HG03457 (cell line): ENCODE measurements at regions not wholly inside any gene's neighbourhood (a gene's known extent, or its start where the extent isn't known, plus 50 kb on each side); places are given as distances from the start of the nearest gene placed in this dataset.
"Not testable (repeated sequence)": the region's sequence is repeated elsewhere in the genome, so short reads cannot be mapped to it uniquely, and the experiment has no call there.

Source experiments
- ATAC-seq: cut with Tn5 transposase; IDR thresholded peaks from one replicate; pipeline ENCODE4 v1.9.1; 2021; ENCODE audit warnings: moderate number of reproducible peaks; ENCODE audit not compliant: unreplicated experiment

GRCh38 chr6:26173836-26174145 is 86.6 kb downstream of the HFE start:
- no peak for ATAC-seq

- ATAC-seq: no peak
These were observed 87.8 kb downstream of the HFE start for GRCh38 chr6:26175033-26175427.

GRCh38 chr6:26175428-26176181 is 88.4 kb downstream of the HFE start:
- no peak for ATAC-seq

GRCh38 chr6:26179675-26180074 is 92.4 kb downstream of the HFE start:
- no peak for ATAC-seq

- no peak for ATAC-seq
These were observed 93.1 kb downstream of the HFE start for GRCh38 chr6:26180346-26180745.

- ATAC-seq: no peak
These were observed 96.0 kb downstream of the HFE start for GRCh38 chr6:26183237-26183580.

- no peak for ATAC-seq
These were observed 96.5 kb downstream of the HFE start for GRCh38 chr6:26183581-26184366.

- no peak for ATAC-seq
These were observed 97.2 kb downstream of the HFE start for GRCh38 chr6:26184367-26184891.

GRCh38 chr6:26185004-26185403 is 97.8 kb downstream of the HFE start:
- no peak for ATAC-seq

GRCh38 chr6:26185802-26186201 is 98.6 kb downstream of the HFE start:
- no peak for ATAC-seq

- no peak for ATAC-seq
These were observed 99.4 kb downstream of the HFE start for GRCh38 chr6:26186652-26187051.

GRCh38 chr6:26187292-26187691 is 100.1 kb downstream of the HFE start:
- no peak for ATAC-seq

GRCh38 chr6:26187981-26188635 is 100.9 kb downstream of the HFE start:
- ATAC-seq: no peak

- not testable (repeated sequence) for ATAC-seq
These were observed 104.3 kb downstream of the HFE start for GRCh38 chr6:26191512-26191911.

- ATAC-seq: no peak
These were observed 106.5 kb downstream of the HFE start for GRCh38 chr6:26193467-26194328.

GRCh38 chr6:26194329-26194701 is 107.1 kb downstream of the HFE start:
- no peak for ATAC-seq

GRCh38 chr6:26194816-26195375 is 107.7 kb downstream of the HFE start:
- no peak for ATAC-seq

GRCh38 chr6:26195376-26195923 is 108.2 kb downstream of the HFE start:
- ATAC-seq: no peak

GRCh38 chr6:26195924-26196845 is 109.0 kb downstream of the HFE start:
- no peak for ATAC-seq
